A673 (cell line): ENCODE measurements at regions not wholly inside any gene's neighbourhood (a gene's known extent, or its start where the extent isn't known, plus 50 kb on each side); places are given as distances from the start of the nearest gene placed in this dataset.

Experiments
- BruUV-seq: library from RNA; stranded (reverse); fragments of 400-500 nt; replicated peaks from 2 replicates; lab custom pipeline; 2021; lab: Mats Ljungman, UMichigan
- CTCF ChIA-PET: fragments of 300-600 bp; sonication (Branson Sonifier 250); formaldehyde crosslinking; loops from one replicate; lab custom pipeline; 2022; ENCODE audit warnings: antibody characterized with exemption; lab: Charles Lee
- POLR2A ChIA-PET: fragments of 300-600 bp; sonication (Branson Sonifier 250); formaldehyde crosslinking; loops from one replicate; lab custom pipeline; 2022; ENCODE audit warnings: antibody characterized with exemption; ENCODE audit not compliant: low non-redundant PET; lab: Charles Lee
- DNase-seq: peaks from one replicate; pipeline ENCODE4 v3.0.0-alpha.2; 2015; ENCODE audit warnings: low spot score
- H3K27ac ChIP-seq: fragments of 200-600 bp; sonication (generic); 2 replicates; pipeline ENCODE4 v1.5.1; 2016; ENCODE audit warnings: mixed run types, low read depth, mild to moderate bottlenecking, mixed read lengths, antibody characterized with exemption, low read length; ENCODE audit not compliant: poor library complexity, severe bottlenecking
- H3K27me3 ChIP-seq: fragments of 200-600 bp; sonication (generic); replicated peaks from 2 replicates; pipeline ENCODE4 v1.6.1; 2017; ENCODE audit warnings: mixed run types, low read depth, mild to moderate bottlenecking, mixed read lengths, antibody characterized with exemption, low read length; ENCODE audit not compliant: insufficient read depth, poor library complexity
- H3K36me3 ChIP-seq: fragments of 200-600 bp; sonication (generic); 2 replicates; pipeline ENCODE4 v1.6.1; 2016; ENCODE audit warnings: mixed run types, mild to moderate bottlenecking, mixed read lengths, antibody characterized with exemption, low read length; ENCODE audit not compliant: insufficient read depth, poor library complexity, severe bottlenecking
- H3K4me1 ChIP-seq: fragments of 200-600 bp; sonication (generic); 2 replicates; pipeline ENCODE4 v1.6.1; 2017; ENCODE audit warnings: mixed run types, mild to moderate bottlenecking, mixed read lengths, antibody characterized with exemption, low read length; ENCODE audit not compliant: insufficient read depth, poor library complexity, severe bottlenecking
- H3K4me3 ChIP-seq: fragments of 200-600 bp; sonication (generic); 2 replicates; pipeline ENCODE4 v1.5.1; 2016; ENCODE audit warnings: low read depth, mixed run types, mild to moderate bottlenecking, mixed read lengths, low read length; ENCODE audit not compliant: poor library complexity, severe bottlenecking
- H3K9me3 ChIP-seq: fragments of 200-600 bp; sonication (generic); 2 replicates; pipeline ENCODE4 v1.6.1; 2016; ENCODE audit warnings: mixed run types, low read depth, mild to moderate bottlenecking, mixed read lengths, antibody characterized with exemption, low read length; ENCODE audit not compliant: poor library complexity, severe bottlenecking
- EZH2 ChIP-seq: fragments of 200-600 bp; sonication (generic); IDR thresholded peaks from 2 replicates; pipeline ENCODE4 v1.6.1; 2017; ENCODE audit warnings: borderline replicate concordance, low read depth, mild to moderate bottlenecking, mixed read lengths, antibody characterized with exemption, low read length; ENCODE audit not compliant: poor library complexity, severe bottlenecking
- intact Hi-C: fragments of 100-400 bp; cut with micrococcal nuclease; formaldehyde crosslinking; loops from one replicate; pipeline ENCODE4 v1.10.0; 2022; ENCODE audit not compliant: unreplicated experiment
- TF ChIP-seq, protein P1 (sequence below): fragments of 300-800, 200-600 bp; sonication (generic); conservative IDR thresholded peaks from 2 replicates; pipeline ENCODE4 v1.5.1; 2017; ENCODE audit warnings: low read depth, mild to moderate bottlenecking, antibody characterized with exemption, low read length, moderate library complexity, mixed read lengths

DNA sequence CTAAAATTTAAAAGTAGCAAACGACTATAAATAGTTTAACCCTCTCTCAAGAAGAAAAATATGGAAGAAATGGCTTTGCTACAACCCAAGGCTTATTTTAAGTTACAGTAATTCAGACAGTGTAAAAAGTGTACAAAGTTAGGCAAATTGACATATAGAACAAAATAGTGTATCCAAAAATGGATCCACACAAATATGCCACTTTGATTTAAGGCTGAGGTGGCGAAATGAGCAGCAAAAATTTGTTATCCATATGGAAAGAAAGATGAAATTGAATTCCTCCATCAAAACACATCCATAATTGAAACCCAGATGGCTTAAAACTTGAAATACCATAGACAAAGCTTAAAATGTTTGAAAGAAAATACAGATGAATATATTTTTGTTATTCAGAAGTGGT, 540.8 kb downstream of the BRINP3 start:
- TF ChIP-seq, protein P1, sequence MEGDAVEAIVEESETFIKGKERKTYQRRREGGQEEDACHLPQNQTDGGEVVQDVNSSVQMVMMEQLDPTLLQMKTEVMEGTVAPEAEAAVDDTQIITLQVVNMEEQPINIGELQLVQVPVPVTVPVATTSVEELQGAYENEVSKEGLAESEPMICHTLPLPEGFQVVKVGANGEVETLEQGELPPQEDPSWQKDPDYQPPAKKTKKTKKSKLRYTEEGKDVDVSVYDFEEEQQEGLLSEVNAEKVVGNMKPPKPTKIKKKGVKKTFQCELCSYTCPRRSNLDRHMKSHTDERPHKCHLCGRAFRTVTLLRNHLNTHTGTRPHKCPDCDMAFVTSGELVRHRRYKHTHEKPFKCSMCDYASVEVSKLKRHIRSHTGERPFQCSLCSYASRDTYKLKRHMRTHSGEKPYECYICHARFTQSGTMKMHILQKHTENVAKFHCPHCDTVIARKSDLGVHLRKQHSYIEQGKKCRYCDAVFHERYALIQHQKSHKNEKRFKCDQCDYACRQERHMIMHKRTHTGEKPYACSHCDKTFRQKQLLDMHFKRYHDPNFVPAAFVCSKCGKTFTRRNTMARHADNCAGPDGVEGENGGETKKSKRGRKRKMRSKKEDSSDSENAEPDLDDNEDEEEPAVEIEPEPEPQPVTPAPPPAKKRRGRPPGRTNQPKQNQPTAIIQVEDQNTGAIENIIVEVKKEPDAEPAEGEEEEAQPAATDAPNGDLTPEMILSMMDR: no peak
- no peak for TF ChIP-seq EZH2
- Histone ChIP-seq H3K27ac (no peak overlapping the region), H3K4me1 (no peaks in the 10 kb centered on the region), H3K4me3 (no peak overlapping the region), H3K27me3 (no peaks in the 10 kb centered on the region), H3K9me3 (no peaks in the 10 kb centered on the region), H3K36me3 (no peaks in the 10 kb centered on the region)
- intact Hi-C loops: no loop called here
- BruUV-seq: no TSS peak
- CTCF ChIA-PET: no interaction called here
- DNase-seq: no peak
- POLR2A ChIA-PET: no interaction called here

DNA sequence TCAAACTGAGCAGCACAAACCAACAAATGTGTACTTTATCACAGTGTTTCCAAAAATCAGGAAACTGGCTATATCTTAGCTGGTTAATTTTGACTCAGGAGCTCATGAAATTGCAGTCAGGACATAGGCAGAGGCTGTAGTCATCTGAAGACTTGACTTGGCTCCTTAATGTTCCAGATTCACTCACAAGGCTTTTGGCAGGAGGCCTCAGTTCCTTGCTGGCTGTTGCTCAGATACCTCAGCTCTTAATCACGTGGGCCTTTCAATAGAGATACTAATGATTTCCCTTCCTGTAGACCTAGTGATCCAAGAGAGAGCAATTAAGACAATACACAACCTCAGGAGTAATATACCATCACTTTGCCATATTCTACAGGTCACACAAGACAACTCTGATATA, 537.7 kb downstream of the BRINP3 start:
- CTCF ChIA-PET: no interaction called here
- DNase-seq: no peak
- Histone ChIP-seq H3K27ac (no peak overlapping the region), H3K4me1 (no peaks in the 10 kb centered on the region), H3K4me3 (no peak overlapping the region), H3K9me3 (no peaks in the 10 kb centered on the region), H3K27me3 (no peaks in the 10 kb centered on the region), H3K36me3 (no peaks in the 10 kb centered on the region)
- POLR2A ChIA-PET: no interaction called here
- TF ChIP-seq, protein P1: no peak
- TF ChIP-seq EZH2: no peak
- no TSS peak for BruUV-seq
- intact Hi-C loops: no loop called here

DNA sequence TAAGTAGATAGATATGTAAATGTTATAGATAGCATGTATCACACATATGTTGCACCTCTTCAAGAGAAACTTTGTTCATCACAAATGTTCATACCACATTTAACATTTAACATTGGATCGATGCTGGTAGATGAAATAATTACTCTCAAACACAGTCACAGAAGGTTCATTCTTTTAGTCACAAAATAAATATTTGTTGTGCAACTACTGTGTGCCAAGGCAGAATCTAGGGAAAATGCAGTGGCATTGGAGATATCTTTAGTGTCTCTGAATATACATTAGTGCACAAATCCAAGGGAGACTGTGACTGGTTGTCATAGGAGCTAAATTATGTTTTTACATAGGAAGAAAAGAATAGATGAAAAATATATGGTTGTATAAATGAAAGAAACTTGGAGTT, 535.7 kb downstream of the BRINP3 start:
- no peak overlapping the region for H3K27ac ChIP-seq
- no peaks in the 10 kb centered on the region for H3K4me1 ChIP-seq
- H3K4me3 ChIP-seq: no peak overlapping the region
- no peaks in the 10 kb centered on the region for H3K27me3 ChIP-seq
- no TSS peak for BruUV-seq
- intact Hi-C loops: no loop called here
- CTCF ChIA-PET: no interaction called here
- DNase-seq: no peak
- no peaks in the 10 kb centered on the region for H3K36me3 ChIP-seq
- H3K9me3 ChIP-seq: no peaks in the 10 kb centered on the region
- TF ChIP-seq, protein P1: no peak
- TF ChIP-seq EZH2: no peak
- POLR2A ChIA-PET: no interaction called here
